A673 (cell line): ENCODE measurements at regions not wholly inside any gene's neighbourhood (a gene's known extent, or its start where the extent isn't known, plus 50 kb on each side); places are given as distances from the start of the nearest gene placed in this dataset.

Experiments used
- CTCF ChIP-seq: fragments of 300-800, 200-600 bp; sonication (generic); conservative IDR thresholded peaks from 2 replicates; pipeline ENCODE4 v1.5.1; 2017; ENCODE audit warnings: low read depth, mild to moderate bottlenecking, antibody characterized with exemption, low read length, moderate library complexity, mixed read lengths
- EZH2 ChIP-seq: fragments of 200-600 bp; sonication (generic); IDR thresholded peaks from 2 replicates; pipeline ENCODE4 v1.6.1; 2017; ENCODE audit warnings: borderline replicate concordance, low read depth, mild to moderate bottlenecking, mixed read lengths, antibody characterized with exemption, low read length; ENCODE audit not compliant: poor library complexity, severe bottlenecking

GRCh38 chr18:67104700-67105284, 411.7 kb downstream of the DSEL start:
- TF ChIP-seq CTCF = peak; percentile 90
- TF ChIP-seq EZH2 = no peak
